ENCODE measurements at regions not wholly inside any gene's neighbourhood (a gene's known extent, or its start where the extent isn't known, plus 50 kb on each side); places are given as distances from the start of the nearest gene placed in this dataset.
"Not testable (repeated sequence)": the region's sequence is repeated elsewhere in the genome, so short reads cannot be mapped to it uniquely, and the experiment has no call there.

DNA sequence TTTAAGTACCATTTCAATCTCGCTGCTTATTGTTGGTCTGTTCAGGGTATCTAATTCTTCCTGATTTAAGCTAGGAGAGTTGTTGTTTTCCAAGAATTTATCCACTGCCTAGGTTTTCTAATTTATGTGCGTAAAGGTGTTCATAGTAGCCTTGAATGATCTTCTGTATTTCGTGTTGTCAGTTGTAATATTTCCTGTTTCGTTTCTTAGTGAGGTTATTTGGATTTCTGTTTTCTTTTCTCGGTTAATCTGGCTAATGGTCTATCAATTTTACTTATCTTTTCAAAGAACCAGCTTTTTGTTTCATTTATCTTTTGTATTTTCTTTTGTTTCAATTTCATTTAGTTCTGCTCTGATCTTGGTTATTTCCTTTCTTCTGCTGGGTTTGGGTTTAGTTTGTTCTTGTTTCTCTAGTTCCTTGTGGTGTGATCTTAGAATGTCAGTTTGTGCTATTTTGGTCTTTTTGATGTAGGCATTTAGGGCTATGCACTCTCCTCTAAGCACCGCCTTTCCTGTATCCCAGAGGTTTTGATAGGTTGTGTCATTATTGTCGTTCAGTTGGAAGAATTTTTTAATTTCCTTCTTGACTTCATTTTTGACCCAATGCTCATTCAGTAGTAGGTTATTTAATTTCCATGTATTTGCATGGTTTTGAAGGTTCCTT lies 92.5 kb upstream of the CSRP2 start:
- DNase-seq (ENCODE audit: low spot score): not testable (repeated sequence)

GRCh38 chr12:76967181-76967885 lies 88.5 kb upstream of the CSRP2 start:
- DNase-seq (ENCODE audit: low spot score): no peak

GRCh38 chr12:76964784-76965571 lies 86.2 kb upstream of the CSRP2 start:
- no peak for DNase-seq (ENCODE audit: low spot score)

- DNase-seq (ENCODE audit: low spot score): no peak
Observed at GRCh38 chr12:76962099-76962498, 83.3 kb upstream of the CSRP2 start.

DNA sequence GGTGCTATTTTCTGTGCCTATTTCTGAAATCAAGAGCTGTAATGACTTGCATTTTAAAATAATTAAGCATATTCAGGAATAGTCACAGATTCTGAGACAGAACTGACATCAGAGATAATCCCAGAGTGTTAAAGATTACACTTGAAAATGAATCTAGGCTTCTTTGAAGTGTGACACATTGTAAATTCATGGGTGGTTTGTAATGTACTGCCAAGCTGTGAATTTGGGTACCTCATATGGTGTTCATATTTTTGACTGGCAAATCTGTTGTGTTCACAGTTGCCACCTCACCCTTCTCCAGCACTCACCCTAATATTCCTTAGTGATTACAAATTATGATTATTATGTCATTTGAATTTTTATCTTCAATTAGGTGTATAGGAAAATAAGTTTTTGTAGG lies 78.5 kb upstream of the CSRP2 start:
- DNase-seq (ENCODE audit: low spot score): no peak

DNA sequence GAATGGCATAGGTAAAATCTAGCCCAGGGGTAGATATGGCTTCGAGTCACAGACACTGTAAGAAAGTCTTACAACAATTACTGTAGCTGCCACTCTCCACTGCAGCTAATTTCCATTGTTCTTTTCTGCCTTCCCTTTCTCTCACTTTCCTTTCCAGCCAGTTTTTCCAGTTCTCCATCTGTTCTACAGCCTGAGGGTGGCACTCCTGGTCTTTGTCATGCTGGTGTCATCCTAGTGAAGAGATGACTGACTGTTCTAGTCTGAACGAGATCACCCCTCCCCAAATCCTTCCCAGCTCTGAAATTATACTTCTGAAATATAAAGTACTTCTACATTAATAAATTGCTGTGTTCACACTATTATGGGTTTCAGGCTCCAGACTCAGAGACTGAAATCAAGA lies 74.2 kb upstream of the CSRP2 start:
- no peak for DNase-seq (ENCODE audit: low spot score)

GRCh38 chr12:76948879-76949278 lies 70.1 kb upstream of the CSRP2 start:
- DNase-seq (ENCODE audit: low spot score): no peak

- no peak for DNase-seq (ENCODE audit: low spot score)
Observed at GRCh38 chr12:76947304-76947703, 68.5 kb upstream of the CSRP2 start.

DNA sequence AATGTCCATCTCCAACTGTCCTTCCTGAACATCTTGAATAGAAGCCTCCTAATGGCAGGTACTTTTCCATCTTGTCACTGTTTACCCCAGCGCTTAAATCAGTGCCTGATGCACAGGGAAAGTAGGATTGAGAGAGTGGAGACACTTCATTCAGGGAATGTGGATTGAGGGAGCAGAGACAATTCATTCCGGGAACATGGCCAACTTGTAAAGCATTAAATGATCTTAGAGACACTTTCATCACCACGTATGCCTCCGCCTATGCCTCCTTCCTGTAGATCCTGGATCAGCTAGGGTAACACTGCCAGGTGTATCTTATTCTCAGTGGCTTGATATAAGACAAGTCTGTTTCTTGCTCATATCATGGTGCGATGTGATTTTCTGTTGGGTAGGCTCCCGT lies 67.6 kb upstream of the CSRP2 start:
- DNase-seq (ENCODE audit: low spot score): no peak

DNA sequence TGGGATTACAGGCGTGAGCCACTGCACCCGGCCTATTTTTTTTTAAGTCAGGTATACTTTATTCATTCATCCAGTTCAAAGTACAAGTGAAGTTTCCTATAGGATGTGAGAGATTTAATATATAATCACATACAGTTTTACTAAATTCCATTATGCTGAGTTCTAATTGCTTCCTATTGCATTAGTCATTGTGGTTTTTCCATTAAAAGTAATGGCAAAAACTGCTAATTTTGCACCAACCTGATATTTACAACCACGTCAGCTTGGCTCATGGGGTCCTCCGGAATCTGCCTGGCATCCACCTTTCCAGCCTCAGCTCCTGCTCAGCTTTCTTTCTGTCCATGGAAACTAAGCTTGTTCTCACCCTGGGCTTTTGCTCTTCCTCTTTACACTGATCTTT lies 67.0 kb upstream of the CSRP2 start:
- DNase-seq (ENCODE audit: low spot score): no peak

- DNase-seq (ENCODE audit: low spot score): no peak
Observed at GRCh38 chr12:76944892-76945291, 66.1 kb upstream of the CSRP2 start.

GRCh38 chr12:76943008-76943407 lies 64.2 kb upstream of the CSRP2 start:
- peak; percentile 16 for DNase-seq (ENCODE audit: low spot score)

GRCh38 chr12:76942267-76942666 lies 63.4 kb upstream of the CSRP2 start:
- DNase-seq (ENCODE audit: low spot score): no peak

DNA sequence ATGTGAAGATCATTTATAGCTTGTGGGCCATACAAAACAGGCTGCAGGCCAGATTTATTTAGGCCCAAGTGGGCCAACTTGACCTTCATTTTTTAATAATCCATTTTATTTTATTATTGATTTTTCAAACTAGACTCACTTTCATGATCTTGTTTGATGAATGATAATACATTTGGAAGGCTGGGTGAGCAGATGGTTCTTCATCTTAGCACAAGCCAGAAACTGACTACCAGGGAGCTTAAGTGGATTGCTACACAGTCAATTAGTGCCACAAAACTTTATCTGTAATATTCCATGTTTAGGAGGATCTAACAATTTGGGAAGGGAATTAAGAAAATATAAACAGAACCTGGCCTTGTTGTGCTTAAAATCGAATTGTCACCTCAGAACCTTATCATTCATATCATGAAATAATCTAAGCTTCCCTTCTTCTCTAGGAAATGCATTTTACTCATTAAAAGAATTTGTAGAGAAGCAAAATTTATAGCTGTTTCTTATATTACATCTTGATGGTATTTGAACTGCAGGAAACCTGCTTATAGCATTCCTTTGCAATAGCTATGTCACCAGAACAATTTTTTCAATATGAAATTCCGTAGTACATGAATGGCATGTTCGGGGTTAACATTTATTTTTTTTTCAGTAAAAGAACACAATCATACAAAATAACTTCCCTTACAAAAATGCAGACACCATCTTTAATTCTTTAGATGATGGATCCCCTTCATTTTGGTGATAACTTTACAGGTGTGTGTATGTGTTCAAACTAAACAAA lies 62.0 kb upstream of the CSRP2 start:
- DNase-seq (ENCODE audit: low spot score): no peak

- no peak for DNase-seq (ENCODE audit: low spot score)
Observed at GRCh38 chr12:76939701-76940100, 60.9 kb upstream of the CSRP2 start.

GRCh38 chr12:76936275-76937193 lies 57.7 kb upstream of the CSRP2 start:
- DNase-seq (ENCODE audit: low spot score): no peak

- not testable (repeated sequence) for DNase-seq (ENCODE audit: low spot score)
Observed at GRCh38 chr12:76933392-76933791, 54.6 kb upstream of the CSRP2 start.

DNA sequence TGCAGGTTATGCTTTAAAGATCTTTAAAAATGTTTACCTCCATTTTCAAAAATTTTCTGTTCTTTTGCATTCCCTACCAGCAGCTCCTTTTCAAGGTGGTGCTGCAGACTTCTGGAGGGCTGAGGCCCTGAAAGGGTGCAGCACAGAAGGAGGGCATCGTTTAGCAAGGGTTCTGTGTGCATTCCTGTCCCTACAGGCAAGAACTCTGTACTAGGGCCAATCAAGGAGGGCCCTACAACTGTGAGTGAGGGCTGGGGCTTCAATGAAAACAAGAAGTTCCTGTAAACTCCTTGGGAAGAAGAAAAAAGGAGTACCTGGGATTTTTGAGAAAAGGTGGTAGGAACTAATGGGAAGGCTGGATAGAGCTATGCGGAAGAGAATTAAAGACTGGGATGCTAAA lies 50.7 kb upstream of the CSRP2 start:
- no peak for DNase-seq (ENCODE audit: low spot score)
